Common myeloid progenitor, CD34-positive (primary cell): ENCODE measurements at regions not wholly inside any gene's neighbourhood (a gene's known extent, or its start where the extent isn't known, plus 50 kb on each side); places are given as distances from the start of the nearest gene placed in this dataset.

Experiments
- CTCF ChIA-PET: fragments of 350-600 bp; sonication (Branson Sonifier 250); formaldehyde crosslinking; loops from one replicate; lab custom pipeline; 2021; ENCODE audit warnings: antibody characterized with exemption; lab: Charles Lee
- POLR2A ChIA-PET: fragments of 350-600 bp; sonication (Branson Sonifier 250); formaldehyde crosslinking; loops from one replicate; lab custom pipeline; 2021; ENCODE audit warnings: antibody characterized with exemption; lab: Charles Lee
- DNase-seq, 3 donors: peaks; one replicate each; pipeline versions ENCODE4 v3.0.0 to v3.0.0-alpha.2; 2013
- H3K27ac ChIP-seq, 2 experiments: 1 replicate in 1 of 2; 2 replicates in 1 of 2; pipeline ENCODE4 v1.7.0; 2013; ENCODE audit warnings: inconsistent platforms in 2 of 2, low read length in 2 of 2, mild to moderate bottlenecking in 2 of 2, low read depth in 1 of 2, moderate library complexity in 1 of 2; ENCODE audit not compliant: severe bottlenecking in 2 of 2, insufficient read depth in 1 of 2, poor library complexity in 1 of 2
- H3K27me3 ChIP-seq, 5 experiments: replicated peaks in 2 of 5; 1 replicate in 3 of 5; 2 replicates in 2 of 5; pipeline versions ENCODE4 v1.6.1 to v1.7.0; 2013; ENCODE audit warnings: low read length in 4 of 5, mild to moderate bottlenecking in 2 of 5, moderate library complexity in 2 of 5, inconsistent platforms in 1 of 5; ENCODE audit not compliant: insufficient read depth in 5 of 5, control insufficient read depth in 4 of 5
- H3K36me3 ChIP-seq, 4 experiments: 1 replicate in 2 of 4; 2 replicates in 2 of 4; pipeline versions ENCODE4 v1.6.1 to v1.7.0; 2013; ENCODE audit warnings: low read length in 3 of 4, control low read depth in 1 of 4, mild to moderate bottlenecking in 1 of 4; ENCODE audit not compliant: control insufficient read depth in 4 of 4, insufficient read depth in 4 of 4
- H3K4me1 ChIP-seq, 4 experiments: 1 replicate in 3 of 4; 2 replicates in 1 of 4; pipeline versions ENCODE4 v1.6.1 to v1.7.1; 2013; ENCODE audit warnings: low read length in 3 of 4, mild to moderate bottlenecking in 3 of 4, control low read depth in 1 of 4, inconsistent platforms in 1 of 4, moderate library complexity in 1 of 4; ENCODE audit not compliant: control insufficient read depth in 4 of 4, insufficient read depth in 4 of 4; ENCODE audit errors: control extremely low read depth in 1 of 4
- H3K4me3 ChIP-seq, 7 experiments: 1 replicate in 4 of 7; 2 replicates in 3 of 7; pipeline versions ENCODE4 v1.5.1 to v1.7.0; 2013; ENCODE audit warnings: mild to moderate bottlenecking in 7 of 7, low read length in 6 of 7, moderate library complexity in 6 of 7, inconsistent platforms in 2 of 7, low read depth in 2 of 7, control low read depth in 1 of 7; ENCODE audit not compliant: insufficient read depth in 4 of 7, control insufficient read depth in 1 of 7; ENCODE audit errors: extremely low read depth in 1 of 7
- H3K9me3 ChIP-seq, 5 experiments: 1 replicate in 4 of 5; 2 replicates in 1 of 5; pipeline versions ENCODE4 v1.6.1 to v1.7.1; 2013; ENCODE audit warnings: low read length in 4 of 5, mild to moderate bottlenecking in 2 of 5, inconsistent platforms in 1 of 5, low read depth in 1 of 5, moderate library complexity in 1 of 5; ENCODE audit not compliant: control insufficient read depth in 4 of 5, insufficient read depth in 2 of 5; ENCODE audit errors: control extremely low read depth in 1 of 5
- WGBS: methylation state at CpG from one replicate; pipeline ENCODE4 v1.1.5; 2013; ENCODE audit not compliant: insufficient coverage; 5-methylcytosine and 5-hydroxymethylcytosine counted together

- no peaks in the 10 kb centered on the region for H3K36me3 ChIP-seq
- no peaks in the 10 kb centered on the region for H3K9me3 ChIP-seq
- peaks cover 0 to 5% (median 3%) of the 10 kb centered on the region in 4 experiments for H3K4me1 ChIP-seq
- no peak overlapping the region for H3K27ac ChIP-seq
- ChIA-PET CTCF (interaction anchor here (1.0 to 1.3 kb wide), 3 partner anchors 9 to 283 kb away, joined by 3 to 9 read pairs (median 3); no protein-coding TSS in a partner anchor), POLR2A (no interaction called here)
- no peaks in the 10 kb centered on the region for H3K27me3 ChIP-seq
- 94% methylated on average over 4 of the region's 4 CpGs for whole genome bisulfite sequencing
- no peak overlapping the region for H3K4me3 ChIP-seq
- no peak for DNase-seq
These were observed 455.6 kb upstream of the PROK2 start for GRCh38 chr3:72240531-72240930.

- DNase-seq = no peak
- 96% methylated on average over 3 of the region's 3 CpGs for WGBS
- H3K9me3 ChIP-seq = no peaks in the 10 kb centered on the region
- no peaks in the 10 kb centered on the region for H3K4me1 ChIP-seq
- H3K27ac ChIP-seq = no peak overlapping the region
- H3K4me3 ChIP-seq = no peak overlapping the region
- CTCF ChIA-PET = no interaction called here
- H3K27me3 ChIP-seq = no peaks in the 10 kb centered on the region
- POLR2A ChIA-PET = no interaction called here
- no peaks in the 10 kb centered on the region for H3K36me3 ChIP-seq
These were observed 453.9 kb upstream of the PROK2 start for GRCh38 chr3:72238801-72239200.

- Histone ChIP-seq H3K36me3 (no peaks in the 10 kb centered on the region), H3K4me3 (no peak overlapping the region), H3K27ac (no peak overlapping the region), H3K27me3 (no peaks in the 10 kb centered on the region), H3K9me3 (no peaks in the 10 kb centered on the region), H3K4me1 (no peaks in the 10 kb centered on the region)
- ChIA-PET CTCF (no interaction called here), POLR2A (no interaction called here)
- DNase-seq = no peak
- 99% methylated on average over 6 of the region's 7 CpGs for WGBS
These were observed 453.2 kb upstream of the PROK2 start for GRCh38 chr3:72238010-72238691.

GRCh38 chr3:72237679-72238009 is 452.7 kb upstream of the PROK2 start:
- no peak overlapping the region for H3K4me3 ChIP-seq
- WGBS = 100% methylated on average over 1 of the region's 2 CpGs
- H3K27me3 ChIP-seq = no peaks in the 10 kb centered on the region
- no peaks in the 10 kb centered on the region for H3K36me3 ChIP-seq
- no peaks in the 10 kb centered on the region for H3K4me1 ChIP-seq
- H3K27ac ChIP-seq = no peak overlapping the region
- DNase-seq = no peak
- H3K9me3 ChIP-seq = no peaks in the 10 kb centered on the region
- ChIA-PET POLR2A (no interaction called here), CTCF (no interaction called here)

GRCh38 chr3:72234391-72234790 is 449.4 kb upstream of the PROK2 start:
- ChIA-PET CTCF (interaction anchor here (1.4 kb wide), 1 partner anchor 11 kb away, joined by 4 read pairs; no protein-coding TSS in a partner anchor), POLR2A (no interaction called here)
- Histone ChIP-seq H3K27ac (no peak overlapping the region), H3K4me1 (peaks cover 0 to 4% (median 0%) of the 10 kb centered on the region in 4 experiments), H3K9me3 (no peaks in the 10 kb centered on the region), H3K36me3 (no peaks in the 10 kb centered on the region), H3K27me3 (no peaks in the 10 kb centered on the region), H3K4me3 (no peak overlapping the region)
- 100% methylated on average over 3 of the region's 4 CpGs for WGBS
- no peak for DNase-seq

GRCh38 chr3:72233571-72233970 is 448.6 kb upstream of the PROK2 start:
- WGBS = 100% methylated on average over 1 of the region's 2 CpGs
- CTCF ChIA-PET = interaction anchor here (1.4 kb wide), 1 partner anchor 10 kb away, joined by 4 read pairs; no protein-coding TSS in a partner anchor
- POLR2A ChIA-PET = no interaction called here
- H3K4me3 ChIP-seq = no peak overlapping the region
- H3K27me3 ChIP-seq = no peaks in the 10 kb centered on the region
- no peaks in the 10 kb centered on the region for H3K9me3 ChIP-seq
- no peaks in the 10 kb centered on the region for H3K36me3 ChIP-seq
- DNase-seq = no peak
- peaks cover 0 to 4% (median 0%) of the 10 kb centered on the region in 4 experiments for H3K4me1 ChIP-seq
- H3K27ac ChIP-seq = no peak overlapping the region

GRCh38 chr3:72232777-72233176 is 447.8 kb upstream of the PROK2 start:
- no peak overlapping the region for H3K27ac ChIP-seq
- no peaks in the 10 kb centered on the region for H3K27me3 ChIP-seq
- H3K4me3 ChIP-seq = no peak overlapping the region
- DNase-seq = no peak
- no peaks in the 10 kb centered on the region for H3K36me3 ChIP-seq
- peaks cover 0 to 9% (median 5%) of the 10 kb centered on the region in 4 experiments for H3K4me1 ChIP-seq
- 92% methylated on average over 6 of the region's 6 CpGs for WGBS
- POLR2A ChIA-PET = no interaction called here
- peaks cover 0 to 2% (median 0%) of the 10 kb centered on the region in 5 experiments for H3K9me3 ChIP-seq
- CTCF ChIA-PET = no interaction called here
